ENCODE measurements at regions not wholly inside any gene's neighbourhood (a gene's known extent, or its start where the extent isn't known, plus 50 kb on each side); places are given as distances from the start of the nearest gene placed in this dataset.

GRCh38 chr17:74080656-74081582, 122.6 kb upstream of the RPL38 start:
- TF ChIP-seq, protein P1, sequence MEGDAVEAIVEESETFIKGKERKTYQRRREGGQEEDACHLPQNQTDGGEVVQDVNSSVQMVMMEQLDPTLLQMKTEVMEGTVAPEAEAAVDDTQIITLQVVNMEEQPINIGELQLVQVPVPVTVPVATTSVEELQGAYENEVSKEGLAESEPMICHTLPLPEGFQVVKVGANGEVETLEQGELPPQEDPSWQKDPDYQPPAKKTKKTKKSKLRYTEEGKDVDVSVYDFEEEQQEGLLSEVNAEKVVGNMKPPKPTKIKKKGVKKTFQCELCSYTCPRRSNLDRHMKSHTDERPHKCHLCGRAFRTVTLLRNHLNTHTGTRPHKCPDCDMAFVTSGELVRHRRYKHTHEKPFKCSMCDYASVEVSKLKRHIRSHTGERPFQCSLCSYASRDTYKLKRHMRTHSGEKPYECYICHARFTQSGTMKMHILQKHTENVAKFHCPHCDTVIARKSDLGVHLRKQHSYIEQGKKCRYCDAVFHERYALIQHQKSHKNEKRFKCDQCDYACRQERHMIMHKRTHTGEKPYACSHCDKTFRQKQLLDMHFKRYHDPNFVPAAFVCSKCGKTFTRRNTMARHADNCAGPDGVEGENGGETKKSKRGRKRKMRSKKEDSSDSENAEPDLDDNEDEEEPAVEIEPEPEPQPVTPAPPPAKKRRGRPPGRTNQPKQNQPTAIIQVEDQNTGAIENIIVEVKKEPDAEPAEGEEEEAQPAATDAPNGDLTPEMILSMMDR (IDR thresholded peaks at IDR 0.05; ENCODE audit: extremely low read depth, missing control alignments) = no peak

DNA sequence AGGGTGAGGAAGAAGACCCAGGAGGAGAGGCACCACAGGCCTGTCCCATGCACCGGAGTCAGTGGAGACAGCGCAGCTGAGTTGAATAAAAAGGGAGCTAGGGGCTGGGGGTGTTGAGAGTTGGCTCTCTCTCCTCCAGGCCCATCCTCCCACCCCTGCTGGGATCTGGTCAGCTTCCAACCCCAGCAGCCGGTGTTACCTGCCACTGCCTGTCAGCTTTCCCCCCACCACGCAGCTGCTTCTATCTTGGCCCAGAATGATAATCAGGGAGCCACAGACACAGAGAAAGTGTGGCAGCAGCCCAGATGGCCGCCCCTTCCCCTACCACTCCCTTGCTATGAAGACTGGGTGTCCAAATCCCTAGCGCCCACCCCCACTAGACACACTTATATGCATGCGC, 120.6 kb upstream of the RPL38 start:
- DNase-seq (ENCODE audit: low spot score) = no peak
- TF ChIP-seq, protein P1 (IDR thresholded peaks at IDR 0.05; ENCODE audit: extremely low read depth, missing control alignments) = no peak

More at GRCh38 chr17:74080656-74081582, 122.6 kb upstream of the RPL38 start:
- DNase-seq (ENCODE audit: low spot score) = no peak

DNA sequence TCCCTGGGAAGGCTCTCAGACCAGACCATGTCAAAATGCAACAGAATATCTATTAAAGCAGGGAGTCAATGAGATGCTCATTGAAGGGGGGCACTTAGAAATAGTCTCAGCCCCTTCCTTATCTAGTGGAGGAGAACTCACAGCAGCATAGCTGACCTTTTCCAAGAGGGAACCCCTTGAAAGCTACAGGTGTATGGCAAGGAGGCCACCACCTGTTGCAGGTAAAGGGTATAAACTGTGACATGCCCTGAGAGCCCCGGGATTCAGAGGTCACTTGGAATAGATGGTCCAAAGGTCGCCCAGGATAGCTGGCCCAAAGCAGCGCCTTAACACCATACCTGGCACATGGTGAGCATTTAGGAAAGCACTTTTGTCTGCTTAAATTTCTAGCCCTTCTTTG, 120.2 kb upstream of the RPL38 start:
- TF ChIP-seq, protein P1 (IDR thresholded peaks at IDR 0.05; ENCODE audit: extremely low read depth, missing control alignments) = no peak
- no peak for DNase-seq (ENCODE audit: low spot score)

- TF ChIP-seq, protein P1 (IDR thresholded peaks at IDR 0.05; ENCODE audit: extremely low read depth, missing control alignments) = no peak
- DNase-seq (ENCODE audit: low spot score) = no peak
These were observed 118.0 kb upstream of the RPL38 start for GRCh38 chr17:74085434-74085833.

GRCh38 chr17:74087002-74087585, 116.4 kb upstream of the RPL38 start:
- no peak for DNase-seq (ENCODE audit: low spot score)
- TF ChIP-seq, protein P1 (IDR thresholded peaks at IDR 0.05; ENCODE audit: extremely low read depth, missing control alignments) = no peak

- no peak for DNase-seq (ENCODE audit: low spot score)
These were observed 115.1 kb upstream of the RPL38 start for GRCh38 chr17:74088285-74088933.

More at GRCh38 chr17:74088285-74088933, 115.1 kb upstream of the RPL38 start:
- TF ChIP-seq, protein P1 (IDR thresholded peaks at IDR 0.05; ENCODE audit: extremely low read depth, missing control alignments) = no peak

All from GM20000 (cell line).